ENCODE measurements at regions not wholly inside any gene's neighbourhood (a gene's known extent, or its start where the extent isn't known, plus 50 kb on each side); places are given as distances from the start of the nearest gene placed in this dataset.

DNA sequence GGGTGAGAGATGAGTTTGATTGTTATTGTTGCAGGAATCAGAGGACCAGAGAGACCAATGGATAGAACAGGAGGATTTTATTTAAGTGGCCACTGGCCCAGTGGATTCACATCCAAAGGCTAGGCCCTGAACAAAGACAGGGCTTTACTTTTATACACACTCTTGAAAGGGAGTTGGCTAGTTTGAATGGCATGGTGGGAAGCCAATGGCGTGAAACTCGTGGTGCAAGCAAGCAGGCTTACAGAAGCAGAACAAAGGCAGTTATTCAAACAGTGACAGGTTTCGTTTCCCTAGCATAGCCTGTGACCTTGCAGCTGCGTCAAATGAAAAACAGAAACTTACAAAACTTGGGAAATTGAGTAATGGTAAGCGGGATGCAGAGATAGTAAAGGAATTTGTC lies 110.2 kb upstream of the PRDX4 start:
- no peaks in the 10 kb centered on the region for H3K4me1 Mint-ChIP-seq
- CTCF ChIA-PET: no interaction called here
- H3K27me3 ChIP-seq (ENCODE audit: control insufficient read depth in 2 of 2, insufficient read depth in 2 of 2, low read length in 2 of 2): no peaks in the 10 kb centered on the region
- no peak for DNase-seq
- intact Hi-C loops (cut with micrococcal nuclease): no loop called here
- no peak for ATAC-seq
- H3K4me3 ChIP-seq (ENCODE audit: low read length): no peak overlapping the region
- H3K9me3 Mint-ChIP-seq: peaks cover 0 to 48% (median 5%) of the 10 kb centered on the region in 11 donors
- peaks cover 0 to 5% (median 0%) of the 10 kb centered on the region in 3 experiments for H3K9me3 ChIP-seq (ENCODE audit: control insufficient read depth in 2 of 3, low read length in 3 of 3)
- POLR2A ChIA-PET: no interaction called here
- peaks cover 0 to 3% (median 0%) of the 10 kb centered on the region in 5 donors for H3K36me3 Mint-ChIP-seq
- H3K36me3 ChIP-seq (ENCODE audit: control insufficient read depth in 2 of 3, insufficient read depth in 3 of 3, low read length in 3 of 3): no peaks in the 10 kb centered on the region
- H3K27me3 Mint-ChIP-seq: peaks cover 0 to 6% (median 0%) of the 10 kb centered on the region in 5 donors
- H3K27ac ChIP-seq (ENCODE audit: low read depth, low read length): no peak overlapping the region
- no peak overlapping the region for H3K4me3 Mint-ChIP-seq
- H3K27ac Mint-ChIP-seq: no peak overlapping the region
- no peaks in the 10 kb centered on the region for H3K4me1 ChIP-seq (ENCODE audit: control insufficient read depth in 2 of 2, insufficient read depth in 2 of 2, low read length in 2 of 2)

DNA sequence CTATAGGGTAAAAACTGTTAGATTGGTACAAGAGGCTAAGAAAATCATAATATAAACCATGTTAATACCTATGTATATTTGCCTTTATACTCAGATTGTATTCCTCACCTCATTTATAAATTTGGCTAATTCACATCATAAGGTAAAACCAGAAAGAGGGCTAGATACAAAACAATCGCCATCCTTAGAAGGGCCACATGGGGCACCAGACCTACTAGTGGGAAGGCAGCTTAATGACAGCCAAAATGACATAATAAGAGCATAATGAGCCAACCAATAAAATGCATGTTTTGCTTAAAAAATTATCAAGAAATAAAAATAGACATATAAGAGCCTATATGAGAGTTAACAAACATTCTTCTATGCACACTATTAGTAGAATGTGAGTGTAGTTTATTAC lies 107.3 kb upstream of the PRDX4 start:
- ATAC-seq: no peak
- CTCF ChIA-PET: no interaction called here
- H3K4me1 Mint-ChIP-seq: no peaks in the 10 kb centered on the region

DNA sequence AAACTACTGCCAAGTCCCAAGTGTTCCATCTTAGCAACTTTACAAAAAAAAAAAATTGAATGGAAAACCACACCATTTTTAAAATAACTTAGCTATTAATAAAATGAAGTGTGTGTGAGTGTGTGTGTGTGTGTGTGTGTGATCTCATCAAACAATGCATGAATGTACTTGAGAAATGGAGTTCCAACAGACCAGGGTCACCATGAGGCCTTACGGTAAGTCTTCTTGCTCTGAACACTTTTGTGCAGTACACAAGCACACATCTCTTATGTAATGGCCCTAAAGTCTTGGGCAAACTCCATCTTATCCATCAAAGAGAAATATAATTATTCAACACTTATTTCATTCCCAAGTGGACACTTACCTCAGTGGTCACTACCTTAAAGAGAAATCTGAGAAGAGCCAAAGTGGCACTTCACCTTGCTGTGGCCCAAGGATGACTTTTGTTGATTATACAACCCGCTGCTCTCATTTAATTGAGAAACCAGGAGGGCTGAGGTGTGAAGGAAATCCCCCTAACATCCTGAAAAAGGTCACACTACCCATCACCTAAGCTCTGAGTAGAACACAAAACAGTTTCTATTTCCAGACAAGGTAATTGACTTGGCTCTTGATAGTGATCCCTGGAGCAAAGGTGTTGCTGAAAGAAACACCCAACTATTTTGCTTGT lies 96.5 kb upstream of the PRDX4 start:
- H3K9me3 Mint-ChIP-seq: peaks cover 0 to 12% (median 3%) of the 10 kb centered on the region in 11 donors
- intact Hi-C loops (cut with micrococcal nuclease): no loop called here
- ATAC-seq (no peak), DNase-seq (no peak)
- H3K27me3 Mint-ChIP-seq: peaks cover 0 to 21% (median 7%) of the 10 kb centered on the region in 5 donors
- no peaks in the 10 kb centered on the region for H3K36me3 Mint-ChIP-seq
- Histone ChIP-seq H3K4me3 (ENCODE audit: low read length) (no peak overlapping the region), H3K36me3 (ENCODE audit: control insufficient read depth in 2 of 3, insufficient read depth in 3 of 3, low read length in 3 of 3) (no peaks in the 10 kb centered on the region), H3K9me3 (ENCODE audit: control insufficient read depth in 2 of 3, low read length in 3 of 3) (no peaks in the 10 kb centered on the region), H3K4me1 (ENCODE audit: control insufficient read depth in 2 of 2, insufficient read depth in 2 of 2, low read length in 2 of 2) (no peaks in the 10 kb centered on the region), H3K27ac (ENCODE audit: low read depth, low read length) (no peak overlapping the region), H3K27me3 (ENCODE audit: control insufficient read depth in 2 of 2, insufficient read depth in 2 of 2, low read length in 2 of 2) (peaks cover 0 to 3% of the 10 kb centered on the region in 2 donors)
- ChIA-PET CTCF (no interaction called here), POLR2A (no interaction called here)
- no peaks in the 10 kb centered on the region for H3K4me1 Mint-ChIP-seq
- H3K27ac Mint-ChIP-seq: no peak overlapping the region
- no peak overlapping the region for H3K4me3 Mint-ChIP-seq

More for the DNA sequence above, 107.3 kb upstream of the PRDX4 start:
- H3K4me1 ChIP-seq (ENCODE audit: control insufficient read depth in 2 of 2, insufficient read depth in 2 of 2, low read length in 2 of 2): no peaks in the 10 kb centered on the region
- Mint-ChIP-seq H3K9me3 (peaks cover 0 to 48% (median 9%) of the 10 kb centered on the region in 11 donors), H3K27me3 (peaks cover 0 to 5% (median 0%) of the 10 kb centered on the region in 5 donors), H3K4me3 (no peak overlapping the region), H3K36me3 (peaks cover 0 to 3% (median 0%) of the 10 kb centered on the region in 5 donors), H3K27ac (no peak overlapping the region)
- POLR2A ChIA-PET: no interaction called here
- DNase-seq: no peak
- H3K9me3 ChIP-seq (ENCODE audit: control insufficient read depth in 2 of 3, low read length in 3 of 3): peaks cover 0 to 5% (median 0%) of the 10 kb centered on the region in 3 experiments
- no peak overlapping the region for H3K4me3 ChIP-seq (ENCODE audit: low read length)
- intact Hi-C loops (cut with micrococcal nuclease): no loop called here
- H3K27ac ChIP-seq (ENCODE audit: low read depth, low read length): no peak overlapping the region
- H3K36me3 ChIP-seq (ENCODE audit: control insufficient read depth in 2 of 3, insufficient read depth in 3 of 3, low read length in 3 of 3): no peaks in the 10 kb centered on the region
- H3K27me3 ChIP-seq (ENCODE audit: control insufficient read depth in 2 of 2, insufficient read depth in 2 of 2, low read length in 2 of 2): no peaks in the 10 kb centered on the region

DNA sequence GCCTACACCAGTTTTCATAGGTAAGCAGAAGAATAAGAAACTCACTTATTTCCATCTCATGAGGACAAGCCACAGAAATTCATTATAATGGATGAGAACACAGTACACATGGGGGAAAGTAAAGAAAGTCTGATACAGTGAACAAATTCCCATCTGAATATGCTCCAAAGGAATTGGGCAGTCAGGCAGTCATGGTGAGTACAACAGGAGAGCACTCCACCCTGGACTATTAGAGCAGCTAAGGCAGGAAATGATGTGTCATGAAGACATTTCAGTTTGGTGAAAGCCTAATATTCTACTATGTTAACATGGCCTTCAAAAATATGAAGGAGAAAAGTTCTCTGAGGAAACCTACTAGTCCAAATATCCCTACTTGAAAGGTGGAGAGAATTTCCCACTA lies 92.0 kb upstream of the PRDX4 start:
- intact Hi-C loops (cut with micrococcal nuclease): no loop called here
- H3K4me3 Mint-ChIP-seq: no peak overlapping the region
- DNase-seq (no peak), ATAC-seq (no peak)
- H3K36me3 Mint-ChIP-seq: no peaks in the 10 kb centered on the region
- ChIA-PET CTCF (no interaction called here), POLR2A (no interaction called here)
- H3K27me3 Mint-ChIP-seq: peaks cover 0 to 15% (median 5%) of the 10 kb centered on the region in 5 donors
- Histone ChIP-seq H3K27me3 (ENCODE audit: control insufficient read depth in 2 of 2, insufficient read depth in 2 of 2, low read length in 2 of 2) (no peaks in the 10 kb centered on the region), H3K9me3 (ENCODE audit: control insufficient read depth in 2 of 3, low read length in 3 of 3) (no peaks in the 10 kb centered on the region), H3K27ac (ENCODE audit: low read depth, low read length) (no peak overlapping the region), H3K4me1 (ENCODE audit: control insufficient read depth in 2 of 2, insufficient read depth in 2 of 2, low read length in 2 of 2) (no peaks in the 10 kb centered on the region), H3K4me3 (ENCODE audit: low read length) (no peak overlapping the region), H3K36me3 (ENCODE audit: control insufficient read depth in 2 of 3, insufficient read depth in 3 of 3, low read length in 3 of 3) (no peaks in the 10 kb centered on the region)
- no peaks in the 10 kb centered on the region for H3K4me1 Mint-ChIP-seq
- H3K27ac Mint-ChIP-seq: no peak overlapping the region
- H3K9me3 Mint-ChIP-seq: peaks cover 0 to 5% (median 1%) of the 10 kb centered on the region in 11 donors

- Mint-ChIP-seq H3K9me3 (peaks cover 0 to 5% (median 0%) of the 10 kb centered on the region in 11 donors), H3K36me3 (no peaks in the 10 kb centered on the region), H3K4me3 (no peak overlapping the region), H3K27me3 (peaks cover 0 to 14% (median 5%) of the 10 kb centered on the region in 5 donors), H3K27ac (no peak overlapping the region), H3K4me1 (no peaks in the 10 kb centered on the region)
- Histone ChIP-seq H3K4me3 (ENCODE audit: low read length) (no peak overlapping the region), H3K27ac (ENCODE audit: low read depth, low read length) (no peak overlapping the region), H3K4me1 (ENCODE audit: control insufficient read depth in 2 of 2, insufficient read depth in 2 of 2, low read length in 2 of 2) (no peaks in the 10 kb centered on the region), H3K9me3 (ENCODE audit: control insufficient read depth in 2 of 3, low read length in 3 of 3) (no peaks in the 10 kb centered on the region), H3K27me3 (ENCODE audit: control insufficient read depth in 2 of 2, insufficient read depth in 2 of 2, low read length in 2 of 2) (no peaks in the 10 kb centered on the region), H3K36me3 (ENCODE audit: control insufficient read depth in 2 of 3, insufficient read depth in 3 of 3, low read length in 3 of 3) (no peaks in the 10 kb centered on the region)
- intact Hi-C loops (cut with micrococcal nuclease): no loop called here
- DNase-seq (no peak), ATAC-seq (no peak)
- ChIA-PET POLR2A (no interaction called here), CTCF (no interaction called here)
Measured at GRCh38 chrX:23578079-23578478, 89.2 kb upstream of the PRDX4 start.

GRCh38 chrX:23589496-23589895 lies 77.8 kb upstream of the PRDX4 start:
- Histone ChIP-seq H3K4me1 (ENCODE audit: control insufficient read depth in 2 of 2, insufficient read depth in 2 of 2, low read length in 2 of 2) (no peaks in the 10 kb centered on the region), H3K27me3 (ENCODE audit: control insufficient read depth in 2 of 2, insufficient read depth in 2 of 2, low read length in 2 of 2) (no peaks in the 10 kb centered on the region), H3K36me3 (ENCODE audit: control insufficient read depth in 2 of 3, insufficient read depth in 3 of 3, low read length in 3 of 3) (no peaks in the 10 kb centered on the region), H3K4me3 (ENCODE audit: low read length) (no peak overlapping the region), H3K9me3 (ENCODE audit: control insufficient read depth in 2 of 3, low read length in 3 of 3) (no peaks in the 10 kb centered on the region), H3K27ac (ENCODE audit: low read depth, low read length) (no peak overlapping the region)
- no peaks in the 10 kb centered on the region for H3K4me1 Mint-ChIP-seq
- H3K9me3 Mint-ChIP-seq: peaks cover 0 to 16% (median 0%) of the 10 kb centered on the region in 11 donors
- no peak overlapping the region for H3K4me3 Mint-ChIP-seq
- intact Hi-C loops (cut with micrococcal nuclease): no loop called here
- ChIA-PET POLR2A (no interaction called here), CTCF (no interaction called here)
- DNase-seq (no peak), ATAC-seq (no peak)
- H3K27me3 Mint-ChIP-seq: no peaks in the 10 kb centered on the region
- no peak overlapping the region for H3K27ac Mint-ChIP-seq
- H3K36me3 Mint-ChIP-seq: no peaks in the 10 kb centered on the region

- no peak overlapping the region for H3K4me3 Mint-ChIP-seq
- Histone ChIP-seq H3K4me3 (ENCODE audit: low read length) (no peak overlapping the region), H3K4me1 (ENCODE audit: control insufficient read depth in 2 of 2, insufficient read depth in 2 of 2, low read length in 2 of 2) (no peaks in the 10 kb centered on the region), H3K27ac (ENCODE audit: low read depth, low read length) (no peak overlapping the region), H3K27me3 (ENCODE audit: control insufficient read depth in 2 of 2, insufficient read depth in 2 of 2, low read length in 2 of 2) (no peaks in the 10 kb centered on the region), H3K9me3 (ENCODE audit: control insufficient read depth in 2 of 3, low read length in 3 of 3) (no peaks in the 10 kb centered on the region), H3K36me3 (ENCODE audit: control insufficient read depth in 2 of 3, insufficient read depth in 3 of 3, low read length in 3 of 3) (no peaks in the 10 kb centered on the region)
- H3K27me3 Mint-ChIP-seq: no peaks in the 10 kb centered on the region
- no peaks in the 10 kb centered on the region for H3K4me1 Mint-ChIP-seq
- POLR2A ChIA-PET: no interaction called here
- no peaks in the 10 kb centered on the region for H3K36me3 Mint-ChIP-seq
- peaks cover 0 to 16% (median 0%) of the 10 kb centered on the region in 11 donors for H3K9me3 Mint-ChIP-seq
- H3K27ac Mint-ChIP-seq: no peak overlapping the region
- DNase-seq: no peak
- no peak for ATAC-seq
- intact Hi-C loops (cut with micrococcal nuclease): no loop called here
- CTCF ChIA-PET: no interaction called here
Measured at GRCh38 chrX:23592741-23593140, 74.6 kb upstream of the PRDX4 start.

Data from naive thymus-derived CD4-positive, alpha-beta T cell (primary cell).